Muscle layer of duodenum (tissue), 2 donors: ENCODE measurements at regions not wholly inside any gene's neighbourhood (a gene's known extent, or its start where the extent isn't known, plus 50 kb on each side); places are given as distances from the start of the nearest gene placed in this dataset.

ENCODE experiments used
- H3K27ac ChIP-seq: one replicate; pipeline ENCODE4 v1.7.0; 2013; ENCODE audit warnings: mild to moderate bottlenecking, low read length
- H3K27me3 ChIP-seq: one replicate; pipeline ENCODE4 v1.7.0; 2013; ENCODE audit warnings: low read depth, mild to moderate bottlenecking, control low read depth, low read length
- H3K36me3 ChIP-seq, 2 donors: one replicate each; pipeline ENCODE4 v1.7.0; 2013; ENCODE audit warnings: low read length in 2 of 2, control low read depth in 1 of 2, mild to moderate bottlenecking in 1 of 2; ENCODE audit not compliant: insufficient read depth in 2 of 2, control insufficient read depth in 1 of 2
- H3K4me1 ChIP-seq, 2 donors: one replicate each; pipeline ENCODE4 v1.7.0; 2013; ENCODE audit warnings: low read length in 2 of 2, mild to moderate bottlenecking in 2 of 2, control low read depth in 1 of 2, moderate library complexity in 1 of 2; ENCODE audit not compliant: insufficient read depth in 2 of 2, control insufficient read depth in 1 of 2
- H3K4me3 ChIP-seq, 2 donors: one replicate each; pipeline ENCODE4 v1.7.0; 2013; ENCODE audit warnings: low read length in 2 of 2, low read depth in 1 of 2, mild to moderate bottlenecking in 1 of 2
- H3K9me3 ChIP-seq, 2 donors: one replicate each; pipeline ENCODE4 v1.7.0; 2013; ENCODE audit warnings: low read length in 2 of 2, control low read depth in 1 of 2, mild to moderate bottlenecking in 1 of 2; ENCODE audit not compliant: control insufficient read depth in 1 of 2
- donor health status: healthy.

GRCh38 chr6:12595161-12595811 is 121.3 kb upstream of the PHACTR1 start:
- H3K4me3 ChIP-seq = no peak overlapping the region
- H3K36me3 ChIP-seq = no peaks in the 10 kb centered on the region
- H3K4me1 ChIP-seq = no peaks in the 10 kb centered on the region
- H3K27ac ChIP-seq = no peak overlapping the region
- no peaks in the 10 kb centered on the region for H3K9me3 ChIP-seq
- no peaks in the 10 kb centered on the region for H3K27me3 ChIP-seq

- no peaks in the 10 kb centered on the region for H3K4me1 ChIP-seq
- no peak overlapping the region for H3K4me3 ChIP-seq
- no peaks in the 10 kb centered on the region for H3K9me3 ChIP-seq
- H3K27me3 ChIP-seq = no peaks in the 10 kb centered on the region
- H3K27ac ChIP-seq = no peak overlapping the region
- no peaks in the 10 kb centered on the region for H3K36me3 ChIP-seq
These were observed 119.8 kb upstream of the PHACTR1 start for GRCh38 chr6:12596731-12597130.

GRCh38 chr6:12598919-12599318 is 117.6 kb upstream of the PHACTR1 start:
- H3K36me3 ChIP-seq = no peaks in the 10 kb centered on the region
- no peaks in the 10 kb centered on the region for H3K9me3 ChIP-seq
- H3K27ac ChIP-seq = no peak overlapping the region
- H3K4me1 ChIP-seq = no peaks in the 10 kb centered on the region
- H3K27me3 ChIP-seq = no peaks in the 10 kb centered on the region
- no peak overlapping the region for H3K4me3 ChIP-seq

- Histone ChIP-seq H3K4me3 (no peak overlapping the region), H3K4me1 (no peaks in the 10 kb centered on the region), H3K9me3 (no peaks in the 10 kb centered on the region), H3K27me3 (no peaks in the 10 kb centered on the region), H3K27ac (no peak overlapping the region), H3K36me3 (no peaks in the 10 kb centered on the region)
These were observed 114.7 kb upstream of the PHACTR1 start for GRCh38 chr6:12601881-12602280.

- Histone ChIP-seq H3K4me1 (no peaks in the 10 kb centered on the region), H3K4me3 (no peak overlapping the region), H3K9me3 (no peaks in the 10 kb centered on the region), H3K27ac (no peak overlapping the region), H3K27me3 (no peaks in the 10 kb centered on the region), H3K36me3 (no peaks in the 10 kb centered on the region)
These were observed 114.2 kb upstream of the PHACTR1 start for GRCh38 chr6:12602342-12602741.

- H3K4me3 ChIP-seq = no peak overlapping the region
- no peaks in the 10 kb centered on the region for H3K9me3 ChIP-seq
- no peaks in the 10 kb centered on the region for H3K27me3 ChIP-seq
- H3K4me1 ChIP-seq = no peaks in the 10 kb centered on the region
- no peaks in the 10 kb centered on the region for H3K36me3 ChIP-seq
- H3K27ac ChIP-seq = no peak overlapping the region
These were observed 113.5 kb upstream of the PHACTR1 start for GRCh38 chr6:12602951-12603672.

GRCh38 chr6:12603673-12604049 is 112.9 kb upstream of the PHACTR1 start:
- H3K27ac ChIP-seq = no peak overlapping the region
- no peaks in the 10 kb centered on the region for H3K27me3 ChIP-seq
- no peak overlapping the region for H3K4me3 ChIP-seq
- H3K9me3 ChIP-seq = no peaks in the 10 kb centered on the region
- no peaks in the 10 kb centered on the region for H3K36me3 ChIP-seq
- H3K4me1 ChIP-seq = no peaks in the 10 kb centered on the region

- Histone ChIP-seq H3K27me3 (no peaks in the 10 kb centered on the region), H3K9me3 (no peaks in the 10 kb centered on the region), H3K27ac (no peak overlapping the region), H3K4me3 (no peak overlapping the region), H3K36me3 (no peaks in the 10 kb centered on the region), H3K4me1 (no peaks in the 10 kb centered on the region)
These were observed 110.7 kb upstream of the PHACTR1 start for GRCh38 chr6:12605888-12606345.

- H3K9me3 ChIP-seq = no peaks in the 10 kb centered on the region
- no peak overlapping the region for H3K27ac ChIP-seq
- H3K36me3 ChIP-seq = no peaks in the 10 kb centered on the region
- no peaks in the 10 kb centered on the region for H3K27me3 ChIP-seq
- H3K4me3 ChIP-seq = no peak overlapping the region
- no peaks in the 10 kb centered on the region for H3K4me1 ChIP-seq
These were observed 110.0 kb upstream of the PHACTR1 start for GRCh38 chr6:12606616-12607015.

- no peaks in the 10 kb centered on the region for H3K9me3 ChIP-seq
- no peak overlapping the region for H3K4me3 ChIP-seq
- no peaks in the 10 kb centered on the region for H3K27me3 ChIP-seq
- no peak overlapping the region for H3K27ac ChIP-seq
- H3K36me3 ChIP-seq = no peaks in the 10 kb centered on the region
- no peaks in the 10 kb centered on the region for H3K4me1 ChIP-seq
These were observed 108.3 kb upstream of the PHACTR1 start for GRCh38 chr6:12608016-12608860.

GRCh38 chr6:12608874-12609273 is 107.7 kb upstream of the PHACTR1 start:
- Histone ChIP-seq H3K27me3 (no peaks in the 10 kb centered on the region), H3K27ac (no peak overlapping the region), H3K4me1 (no peaks in the 10 kb centered on the region), H3K9me3 (no peaks in the 10 kb centered on the region), H3K4me3 (no peak overlapping the region), H3K36me3 (no peaks in the 10 kb centered on the region)
